ENCODE measurements at regions not wholly inside any gene's neighbourhood (a gene's known extent, or its start where the extent isn't known, plus 50 kb on each side); places are given as distances from the start of the nearest gene placed in this dataset.
A peak's percentile ranks its signal among the peaks of the same experiment; 100 is the strongest.

DNA sequence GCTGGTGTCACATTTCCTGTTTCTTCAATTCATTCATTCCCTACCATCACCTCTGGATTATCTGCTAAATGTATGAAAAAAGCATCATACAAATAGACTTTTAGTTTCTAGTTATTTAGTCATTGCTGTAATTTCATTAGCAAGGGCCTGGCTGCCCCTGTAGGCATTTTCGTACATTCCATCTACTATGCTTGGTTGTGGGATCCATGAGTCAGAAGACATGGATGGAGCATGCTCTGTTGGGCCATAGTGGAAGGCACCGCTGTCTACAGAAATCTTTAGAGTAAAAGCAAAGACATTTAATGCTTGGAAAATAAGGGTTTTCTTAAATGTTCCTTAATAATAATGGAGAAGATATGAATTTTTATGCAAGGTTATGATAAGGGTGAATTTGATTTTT, 324.8 kb upstream of the MEIS1 start:
- DNase-seq, result no peak
- TF ChIP-seq, protein P1, sequence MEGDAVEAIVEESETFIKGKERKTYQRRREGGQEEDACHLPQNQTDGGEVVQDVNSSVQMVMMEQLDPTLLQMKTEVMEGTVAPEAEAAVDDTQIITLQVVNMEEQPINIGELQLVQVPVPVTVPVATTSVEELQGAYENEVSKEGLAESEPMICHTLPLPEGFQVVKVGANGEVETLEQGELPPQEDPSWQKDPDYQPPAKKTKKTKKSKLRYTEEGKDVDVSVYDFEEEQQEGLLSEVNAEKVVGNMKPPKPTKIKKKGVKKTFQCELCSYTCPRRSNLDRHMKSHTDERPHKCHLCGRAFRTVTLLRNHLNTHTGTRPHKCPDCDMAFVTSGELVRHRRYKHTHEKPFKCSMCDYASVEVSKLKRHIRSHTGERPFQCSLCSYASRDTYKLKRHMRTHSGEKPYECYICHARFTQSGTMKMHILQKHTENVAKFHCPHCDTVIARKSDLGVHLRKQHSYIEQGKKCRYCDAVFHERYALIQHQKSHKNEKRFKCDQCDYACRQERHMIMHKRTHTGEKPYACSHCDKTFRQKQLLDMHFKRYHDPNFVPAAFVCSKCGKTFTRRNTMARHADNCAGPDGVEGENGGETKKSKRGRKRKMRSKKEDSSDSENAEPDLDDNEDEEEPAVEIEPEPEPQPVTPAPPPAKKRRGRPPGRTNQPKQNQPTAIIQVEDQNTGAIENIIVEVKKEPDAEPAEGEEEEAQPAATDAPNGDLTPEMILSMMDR (IDR thresholded peaks at IDR 0.05), result no peak
- TF ChIP-seq POLR2A (IDR thresholded peaks at IDR 0.05), result no peak
- no peaks in the 10 kb centered on the region for H3K9me3 ChIP-seq
- no peaks in the 10 kb centered on the region for H3K36me3 ChIP-seq
- no peak overlapping the region for H3K4me3 ChIP-seq
- H3K27ac ChIP-seq, result no peak overlapping the region
- no peaks in the 10 kb centered on the region for H3K27me3 ChIP-seq
- no peaks in the 10 kb centered on the region for H3K4me1 ChIP-seq

DNA sequence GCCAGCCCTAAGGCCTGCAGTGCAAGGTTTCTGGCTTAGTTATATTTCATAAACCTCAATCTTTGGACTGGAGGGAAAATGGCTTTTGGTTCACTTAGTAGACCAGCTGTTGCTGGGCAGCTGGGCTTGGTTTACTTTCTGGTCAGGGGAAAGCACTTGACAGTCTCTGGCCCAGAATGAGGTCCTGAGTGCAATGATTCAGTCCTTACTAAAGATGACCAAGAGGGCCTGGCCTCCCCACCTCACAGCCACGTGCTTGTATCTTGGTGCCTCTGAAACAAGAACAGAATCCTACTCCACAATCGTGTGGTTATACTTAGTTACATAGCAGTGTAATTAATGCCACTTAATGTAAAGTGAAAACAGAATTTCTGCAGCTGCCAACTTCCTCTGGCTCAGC, 325.5 kb upstream of the MEIS1 start:
- TF ChIP-seq, protein P1 (IDR thresholded peaks at IDR 0.05), result no peak
- no peak for TF ChIP-seq POLR2A (IDR thresholded peaks at IDR 0.05)
- Histone ChIP-seq H3K4me3 (no peak overlapping the region), H3K27ac (no peak overlapping the region), H3K27me3 (no peaks in the 10 kb centered on the region), H3K4me1 (no peaks in the 10 kb centered on the region), H3K9me3 (no peaks in the 10 kb centered on the region), H3K36me3 (no peaks in the 10 kb centered on the region)
- DNase-seq, result peak in 1 of 3 donors; percentile 49

DNA sequence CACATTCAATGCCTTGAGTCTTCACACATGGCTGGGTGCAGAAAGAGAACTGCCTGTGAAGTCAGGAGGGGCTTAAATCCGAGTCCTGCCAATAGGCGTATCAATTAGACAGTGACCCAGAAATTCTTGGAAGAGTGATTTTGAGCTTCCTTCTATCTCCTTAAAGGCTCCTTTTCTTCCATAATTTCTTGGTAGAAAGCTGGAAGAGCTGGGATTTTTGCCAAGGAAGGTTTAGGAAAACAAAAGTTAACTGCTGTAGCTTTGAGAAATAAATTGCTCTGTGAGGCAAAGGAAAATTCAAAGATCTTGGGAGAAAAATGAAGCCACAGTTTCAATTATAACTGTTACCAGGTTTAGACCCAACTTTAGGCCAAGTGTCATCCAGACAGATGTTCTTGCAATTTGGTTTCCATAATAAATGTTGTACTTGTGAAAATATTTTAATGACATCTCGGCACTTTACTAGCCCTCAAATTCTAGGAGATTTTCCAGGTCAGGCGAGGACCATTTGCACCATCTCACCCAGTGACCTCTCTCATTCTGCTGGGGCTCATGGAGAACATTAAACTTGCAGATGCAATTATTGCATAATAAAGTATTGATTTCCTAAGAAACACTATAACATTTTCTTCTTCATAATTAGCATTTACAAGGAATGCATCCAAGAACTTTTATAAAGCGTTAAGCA, 329.7 kb upstream of the MEIS1 start:
- Histone ChIP-seq H3K27ac (no peak overlapping the region), H3K4me3 (no peak overlapping the region), H3K9me3 (no peaks in the 10 kb centered on the region), H3K27me3 (no peaks in the 10 kb centered on the region), H3K4me1 (no peaks in the 10 kb centered on the region), H3K36me3 (no peaks in the 10 kb centered on the region)
- DNase-seq, result no peak
- no peak for TF ChIP-seq POLR2A (IDR thresholded peaks at IDR 0.05)
- TF ChIP-seq, protein P1 (IDR thresholded peaks at IDR 0.05), result no peak

DNA sequence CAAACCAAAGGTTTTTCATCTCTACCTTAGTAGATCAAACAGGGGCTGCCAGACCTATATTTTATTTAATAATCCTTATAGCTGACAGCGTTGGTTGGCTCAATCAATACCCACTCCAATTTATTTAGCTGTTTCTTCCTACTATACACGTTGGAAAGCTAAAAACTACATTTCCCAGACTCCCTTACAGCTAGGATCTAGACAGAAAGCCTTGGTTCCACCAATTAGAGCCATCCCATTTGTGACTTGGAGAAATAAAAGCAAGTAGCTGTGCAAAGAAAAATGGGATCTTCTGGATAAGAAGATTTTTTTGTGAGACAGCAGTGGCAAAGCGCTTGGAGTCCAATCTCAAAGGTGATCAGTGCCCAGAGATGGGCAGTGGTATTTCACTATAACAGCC, 331.3 kb upstream of the MEIS1 start:
- H3K36me3 ChIP-seq, result no peaks in the 10 kb centered on the region
- no peak for DNase-seq
- no peaks in the 10 kb centered on the region for H3K4me1 ChIP-seq
- H3K4me3 ChIP-seq, result no peak overlapping the region
- no peak overlapping the region for H3K27ac ChIP-seq
- no peaks in the 10 kb centered on the region for H3K9me3 ChIP-seq
- no peaks in the 10 kb centered on the region for H3K27me3 ChIP-seq
- TF ChIP-seq, protein P1 (IDR thresholded peaks at IDR 0.05), result no peak
- TF ChIP-seq POLR2A (IDR thresholded peaks at IDR 0.05), result no peak

DNA sequence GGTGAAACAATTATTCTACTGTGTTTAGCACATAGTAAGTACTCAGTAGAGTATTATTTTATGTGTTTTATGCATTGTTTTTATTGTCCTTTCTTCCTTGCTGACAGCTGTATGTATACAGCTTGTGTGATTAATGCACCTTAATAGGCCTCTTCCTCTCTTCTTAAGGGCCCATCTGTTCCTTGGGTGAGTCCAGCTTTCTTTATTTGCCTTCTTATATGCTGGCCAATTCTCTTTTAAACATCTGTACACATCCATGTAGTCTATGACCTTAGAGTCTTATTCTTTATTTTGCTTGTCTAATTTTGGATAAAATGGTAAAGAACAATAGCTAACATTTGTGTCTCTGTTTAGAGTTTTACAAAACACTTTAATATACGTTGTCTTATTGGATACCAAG, 333.7 kb upstream of the MEIS1 start:
- H3K4me3 ChIP-seq, result no peak overlapping the region
- H3K27ac ChIP-seq, result no peak overlapping the region
- no peaks in the 10 kb centered on the region for H3K4me1 ChIP-seq
- H3K27me3 ChIP-seq, result no peaks in the 10 kb centered on the region
- no peaks in the 10 kb centered on the region for H3K9me3 ChIP-seq
- DNase-seq, result no peak
- no peaks in the 10 kb centered on the region for H3K36me3 ChIP-seq
- TF ChIP-seq POLR2A (IDR thresholded peaks at IDR 0.05), result no peak
- TF ChIP-seq, protein P1 (IDR thresholded peaks at IDR 0.05), result no peak

Data from Peyer's patch (tissue), 4 donors.